ENCODE measurements at regions not wholly inside any gene's neighbourhood (a gene's known extent, or its start where the extent isn't known, plus 50 kb on each side); places are given as distances from the start of the nearest gene placed in this dataset.

GRCh38 chr11:92286709-92287108, 62.1 kb downstream of the FAT3 start:
- in situ Hi-C loops (cut with MboI; ENCODE audit: low sequenced_read_pairs, unreplicated experiment) = no loop called here
- TF ChIP-seq, protein P1, sequence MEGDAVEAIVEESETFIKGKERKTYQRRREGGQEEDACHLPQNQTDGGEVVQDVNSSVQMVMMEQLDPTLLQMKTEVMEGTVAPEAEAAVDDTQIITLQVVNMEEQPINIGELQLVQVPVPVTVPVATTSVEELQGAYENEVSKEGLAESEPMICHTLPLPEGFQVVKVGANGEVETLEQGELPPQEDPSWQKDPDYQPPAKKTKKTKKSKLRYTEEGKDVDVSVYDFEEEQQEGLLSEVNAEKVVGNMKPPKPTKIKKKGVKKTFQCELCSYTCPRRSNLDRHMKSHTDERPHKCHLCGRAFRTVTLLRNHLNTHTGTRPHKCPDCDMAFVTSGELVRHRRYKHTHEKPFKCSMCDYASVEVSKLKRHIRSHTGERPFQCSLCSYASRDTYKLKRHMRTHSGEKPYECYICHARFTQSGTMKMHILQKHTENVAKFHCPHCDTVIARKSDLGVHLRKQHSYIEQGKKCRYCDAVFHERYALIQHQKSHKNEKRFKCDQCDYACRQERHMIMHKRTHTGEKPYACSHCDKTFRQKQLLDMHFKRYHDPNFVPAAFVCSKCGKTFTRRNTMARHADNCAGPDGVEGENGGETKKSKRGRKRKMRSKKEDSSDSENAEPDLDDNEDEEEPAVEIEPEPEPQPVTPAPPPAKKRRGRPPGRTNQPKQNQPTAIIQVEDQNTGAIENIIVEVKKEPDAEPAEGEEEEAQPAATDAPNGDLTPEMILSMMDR (IDR thresholded peaks at IDR 0.05; ENCODE audit: borderline replicate concordance, control extremely low read depth, extremely low read depth, insufficient read depth, missing control alignments) = no peak
- DNase-seq (ENCODE audit: low spot score) = no peak

DNA sequence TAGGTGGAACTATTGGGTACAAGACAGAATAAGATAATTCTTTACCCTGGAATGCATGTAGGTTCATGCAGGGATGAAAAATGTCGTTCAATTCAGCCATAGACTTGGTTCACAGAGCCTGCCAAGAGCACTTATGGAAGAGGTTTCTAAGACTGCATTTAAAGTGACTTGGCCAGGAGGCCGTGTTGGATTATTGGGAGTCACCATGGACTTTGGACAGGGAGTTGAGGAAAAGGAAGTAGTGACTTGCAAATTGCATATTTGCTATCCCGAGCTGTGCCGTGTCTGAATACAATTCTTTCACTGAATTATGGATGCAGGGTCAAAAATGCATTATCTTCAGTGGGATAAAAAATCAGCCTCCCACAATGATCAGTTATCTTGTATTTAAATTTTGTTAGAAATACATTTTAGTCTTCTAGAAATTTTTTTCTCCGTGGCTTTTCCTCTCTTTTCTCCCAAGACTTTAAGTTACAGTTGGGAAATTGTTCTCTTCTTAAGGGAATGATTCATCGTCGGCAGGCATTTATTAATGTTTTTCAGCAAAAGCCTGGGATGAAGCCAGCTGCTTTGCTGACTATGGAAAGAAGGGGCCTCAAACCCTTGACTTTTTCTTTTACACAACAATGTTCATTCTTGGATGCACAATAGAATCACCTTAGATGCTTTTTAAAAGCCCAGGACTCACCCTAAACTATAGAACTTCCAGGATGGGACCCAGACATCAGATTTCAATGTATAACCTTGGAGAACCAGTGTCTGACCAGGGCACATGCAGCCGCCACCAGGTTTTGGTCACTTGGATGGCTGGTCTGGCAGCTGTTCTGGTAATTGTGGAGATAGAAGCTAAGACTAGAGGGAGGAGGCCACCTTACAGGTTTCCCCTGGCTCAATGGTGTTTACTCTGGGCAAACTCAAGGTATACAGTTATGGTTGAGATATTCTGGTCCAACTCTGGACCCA, 70.8 kb downstream of the FAT3 start:
- no peak for DNase-seq (ENCODE audit: low spot score)
- TF ChIP-seq, protein P1 (IDR thresholded peaks at IDR 0.05; ENCODE audit: borderline replicate concordance, control extremely low read depth, extremely low read depth, insufficient read depth, missing control alignments) = no peak
- in situ Hi-C loops (cut with MboI; ENCODE audit: low sequenced_read_pairs, unreplicated experiment) = no loop called here

DNA sequence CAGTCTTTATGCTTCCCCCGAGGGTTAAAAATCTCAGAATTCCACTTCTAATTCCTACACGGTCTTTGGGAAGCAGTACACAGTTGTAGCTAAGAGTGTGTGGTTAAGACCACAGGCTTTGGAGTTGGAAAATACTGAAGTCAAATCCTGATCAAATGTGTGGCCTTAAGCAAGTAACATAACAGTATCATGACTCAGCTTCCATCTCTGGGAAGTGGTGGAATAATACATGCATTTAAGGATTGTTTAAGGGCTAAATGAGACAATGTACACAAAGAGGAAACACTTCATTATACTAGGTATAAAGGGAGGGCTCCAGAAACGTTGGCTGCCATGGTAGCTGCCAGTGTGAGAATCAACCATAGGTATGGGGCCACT, 71.5 kb downstream of the FAT3 start:
- TF ChIP-seq, protein P1 (IDR thresholded peaks at IDR 0.05; ENCODE audit: borderline replicate concordance, control extremely low read depth, extremely low read depth, insufficient read depth, missing control alignments) = no peak
- in situ Hi-C loops (cut with MboI; ENCODE audit: low sequenced_read_pairs, unreplicated experiment) = no loop called here
- no peak for DNase-seq (ENCODE audit: low spot score)

- TF ChIP-seq, protein P1 (IDR thresholded peaks at IDR 0.05; ENCODE audit: borderline replicate concordance, control extremely low read depth, extremely low read depth, insufficient read depth, missing control alignments) = no peak
- DNase-seq (ENCODE audit: low spot score) = no peak
- in situ Hi-C loops (cut with MboI; ENCODE audit: low sequenced_read_pairs, unreplicated experiment) = no loop called here
These were observed 73.2 kb downstream of the FAT3 start for GRCh38 chr11:92297567-92298553.

GRCh38 chr11:92300876-92301275, 76.3 kb downstream of the FAT3 start:
- TF ChIP-seq, protein P1 (IDR thresholded peaks at IDR 0.05; ENCODE audit: borderline replicate concordance, control extremely low read depth, extremely low read depth, insufficient read depth, missing control alignments) = no peak
- in situ Hi-C loops (cut with MboI; ENCODE audit: low sequenced_read_pairs, unreplicated experiment) = no loop called here
- DNase-seq (ENCODE audit: low spot score) = no peak

- no peak for DNase-seq (ENCODE audit: low spot score)
- TF ChIP-seq, protein P1 (IDR thresholded peaks at IDR 0.05; ENCODE audit: borderline replicate concordance, control extremely low read depth, extremely low read depth, insufficient read depth, missing control alignments) = no peak
- in situ Hi-C loops (cut with MboI; ENCODE audit: low sequenced_read_pairs, unreplicated experiment) = no loop called here
These were observed 78.2 kb downstream of the FAT3 start for GRCh38 chr11:92302770-92303169.
